CD4-positive, alpha-beta T cell treated with Interferon gamma for 1 hour (primary cell): ENCODE measurements at regions not wholly inside any gene's neighbourhood (a gene's known extent, or its start where the extent isn't known, plus 50 kb on each side); places are given as distances from the start of the nearest gene placed in this dataset.
A peak's percentile ranks its signal among the peaks of the same experiment; 100 is the strongest.

ENCODE experiments used
- DNase-seq: peaks from one replicate; pipeline ENCODE4 v3.0.0-alpha.2; 2020

- no peak for DNase-seq
Observed at GRCh38 chr9:129250786-129251185, 72.7 kb upstream of the IER5L start.

GRCh38 chr9:129247285-129248153, 69.5 kb upstream of the IER5L start:
- DNase-seq: no peak

DNA sequence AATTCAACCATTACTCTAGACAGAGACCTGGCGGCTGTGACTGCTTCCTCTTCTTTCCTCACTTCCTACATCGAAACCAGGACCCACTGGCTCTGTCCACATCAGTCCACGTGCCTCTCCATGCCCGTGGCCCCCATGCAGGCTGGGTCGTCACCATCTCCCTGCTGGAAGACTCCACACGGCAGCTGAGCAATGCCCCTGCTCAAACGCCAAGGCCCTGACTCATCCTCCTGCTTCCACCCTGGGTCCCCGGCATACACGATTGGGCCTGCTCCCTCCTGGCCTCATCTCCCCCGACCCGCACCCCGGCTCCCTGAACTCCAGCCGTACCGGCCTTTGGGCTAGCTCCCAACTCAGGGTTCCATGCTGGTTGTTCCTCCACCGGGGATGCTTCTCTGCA, 67.2 kb upstream of the IER5L start:
- DNase-seq: no peak

GRCh38 chr9:129242971-129243561, 65.0 kb upstream of the IER5L start:
- DNase-seq: no peak

DNA sequence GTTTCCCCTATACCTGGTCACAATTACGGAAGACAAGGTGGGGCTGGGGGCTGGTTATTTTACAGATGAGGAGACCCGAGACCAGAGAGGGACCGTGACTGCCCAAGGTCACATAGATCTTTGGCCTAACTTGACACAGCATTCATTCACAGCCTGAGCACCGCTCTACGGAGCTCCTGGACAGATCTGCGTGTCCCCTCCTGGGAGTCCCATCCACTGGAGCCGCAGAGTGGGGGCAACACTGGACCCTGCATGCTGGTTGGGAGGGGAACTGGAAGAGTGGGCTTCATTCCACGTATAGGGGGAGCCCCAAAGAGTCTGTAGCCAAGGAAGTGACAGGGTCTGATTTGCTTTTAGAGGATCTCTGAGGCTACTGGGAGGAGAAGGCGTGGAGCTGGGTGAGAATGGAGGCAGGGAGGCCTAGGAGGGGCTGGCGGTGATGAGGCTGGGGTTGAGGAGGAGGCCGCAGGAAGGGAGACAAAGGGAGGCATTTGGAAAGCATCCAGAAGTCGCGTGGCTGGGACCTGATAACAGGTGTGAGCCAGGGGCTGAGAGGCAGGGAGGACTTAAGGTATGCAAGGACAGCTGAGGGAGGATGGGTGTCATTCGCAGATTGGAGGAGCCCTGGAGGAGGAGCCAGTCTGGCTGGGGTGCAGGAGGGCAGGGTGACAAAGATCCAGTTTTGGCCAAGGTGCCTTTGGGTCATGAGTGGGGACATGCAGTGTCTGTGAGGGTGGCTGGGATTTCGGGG, 64.3 kb upstream of the IER5L start:
- no peak for DNase-seq

GRCh38 chr9:129241725-129242124, 63.7 kb upstream of the IER5L start:
- no peak for DNase-seq

DNA sequence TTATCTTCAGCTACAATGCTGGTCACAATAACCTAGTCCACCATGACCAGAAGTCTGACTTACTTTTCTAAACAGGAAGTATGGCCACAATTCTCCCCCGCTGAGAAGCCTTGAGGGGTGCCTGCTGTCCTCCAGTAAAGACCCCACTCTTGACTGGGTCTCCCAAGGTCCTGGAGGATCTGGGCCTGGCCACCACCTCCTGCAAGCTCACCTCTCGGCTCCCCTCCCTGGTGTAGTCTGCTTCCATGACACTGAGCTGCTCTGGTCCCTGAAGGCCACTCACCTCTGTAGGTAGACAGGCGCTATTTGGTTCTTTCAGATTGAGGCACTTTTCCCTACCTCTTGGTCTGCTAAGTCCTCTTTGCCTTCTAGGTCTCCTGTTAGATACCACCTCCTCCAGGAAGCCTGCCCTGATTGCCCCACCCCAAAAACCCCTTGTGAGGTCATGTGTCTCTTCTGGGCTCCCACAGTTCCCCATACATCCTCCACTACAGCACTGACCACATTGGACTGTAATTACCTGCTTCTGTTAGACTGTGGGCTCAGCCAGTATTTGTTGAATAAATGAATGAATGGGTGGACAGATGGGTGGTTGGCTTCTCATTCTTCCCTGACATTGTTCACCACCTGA, 62.6 kb upstream of the IER5L start:
- no peak for DNase-seq

- no peak for DNase-seq
Observed at GRCh38 chr9:129239946-129240490, 62.0 kb upstream of the IER5L start.

- DNase-seq: no peak
Observed at GRCh38 chr9:129237803-129238202, 59.7 kb upstream of the IER5L start.

DNA sequence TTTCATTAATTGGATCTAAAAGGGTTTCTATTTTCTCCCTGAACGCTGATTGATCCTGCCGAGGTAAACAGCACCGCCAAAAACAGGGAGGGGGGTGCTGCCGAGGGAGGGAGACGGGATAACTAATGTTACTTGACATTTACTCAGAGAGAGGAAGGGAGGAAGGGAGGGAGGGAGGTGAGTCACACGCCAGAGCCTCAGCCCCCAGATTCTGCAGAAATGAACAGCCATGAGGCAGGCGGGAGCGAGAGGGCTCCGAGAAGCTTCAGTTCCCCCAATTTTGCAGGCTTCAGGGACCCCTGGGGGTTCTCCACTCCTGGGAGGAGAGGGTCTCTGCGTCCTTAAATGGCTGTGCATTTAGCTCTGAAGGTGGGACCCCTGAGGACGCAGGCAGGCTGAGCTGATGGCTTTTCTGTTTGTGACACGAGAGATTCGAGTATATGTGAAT, 59.1 kb upstream of the IER5L start:
- no peak for DNase-seq

- no peak for DNase-seq
Observed at GRCh38 chr9:129236441-129237145, 58.5 kb upstream of the IER5L start.

DNA sequence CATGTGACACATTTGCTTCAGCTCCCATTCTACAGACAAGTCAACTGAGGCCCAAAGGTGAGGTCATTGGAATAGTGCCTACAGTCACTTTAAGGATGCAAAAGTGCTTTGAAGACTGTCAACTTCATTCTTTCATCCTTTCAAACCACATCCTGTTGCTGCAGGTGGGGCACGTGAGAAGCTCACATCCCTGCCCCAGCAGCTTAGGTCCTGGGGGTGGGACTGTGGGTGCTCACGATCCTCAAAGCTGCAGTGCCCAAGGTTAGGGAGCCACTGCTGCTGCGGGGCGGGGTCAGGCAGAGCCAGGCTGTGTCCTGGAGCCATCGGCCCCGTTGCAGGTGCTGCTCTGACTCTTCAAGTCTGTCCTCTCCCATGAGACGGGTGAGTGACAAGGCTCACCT, 57.9 kb upstream of the IER5L start:
- peak; percentile 62 for DNase-seq

DNA sequence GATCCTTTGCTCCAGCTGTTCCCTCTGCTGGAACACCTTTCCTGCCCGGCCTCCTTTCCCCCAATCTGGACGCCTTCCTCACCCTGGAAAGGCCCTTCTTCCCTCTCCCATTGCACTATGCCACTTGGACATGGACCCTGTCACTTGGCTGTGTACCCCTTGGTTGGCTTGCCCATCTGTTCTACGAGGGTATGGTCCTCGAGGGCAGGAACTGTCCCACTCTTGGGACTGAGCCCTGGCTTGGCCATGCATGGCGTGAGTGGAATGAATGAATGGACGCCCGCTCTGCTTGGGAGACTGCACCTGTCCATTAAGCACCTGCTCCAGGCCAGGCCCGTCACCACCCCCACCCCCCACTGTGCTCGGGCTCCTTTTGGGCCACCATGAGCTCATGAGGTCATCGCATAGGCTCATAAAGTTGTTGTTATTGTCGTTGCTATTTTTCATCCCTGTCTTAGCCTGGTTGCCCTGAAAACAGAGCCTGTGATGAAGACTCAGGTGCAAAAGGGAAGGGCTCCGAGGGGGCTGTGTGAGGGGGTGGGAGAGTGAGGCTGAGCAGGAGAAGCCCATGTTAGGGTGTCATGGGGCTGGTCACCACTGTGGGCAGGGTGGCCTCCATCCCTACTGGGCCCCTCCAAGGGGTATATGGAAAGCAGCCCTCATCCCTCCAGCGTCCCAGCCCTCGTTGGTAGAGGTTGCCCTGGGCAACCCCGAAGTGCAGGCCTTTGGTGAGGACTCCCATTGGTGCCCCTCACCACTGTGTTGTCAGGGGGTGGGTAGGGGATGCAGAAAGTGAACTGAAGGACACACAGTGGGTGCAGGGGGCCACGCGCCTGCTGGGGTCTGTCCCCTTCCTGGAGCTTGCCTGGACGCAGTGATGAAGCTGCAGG, 57.2 kb upstream of the IER5L start:
- DNase-seq: no peak

DNA sequence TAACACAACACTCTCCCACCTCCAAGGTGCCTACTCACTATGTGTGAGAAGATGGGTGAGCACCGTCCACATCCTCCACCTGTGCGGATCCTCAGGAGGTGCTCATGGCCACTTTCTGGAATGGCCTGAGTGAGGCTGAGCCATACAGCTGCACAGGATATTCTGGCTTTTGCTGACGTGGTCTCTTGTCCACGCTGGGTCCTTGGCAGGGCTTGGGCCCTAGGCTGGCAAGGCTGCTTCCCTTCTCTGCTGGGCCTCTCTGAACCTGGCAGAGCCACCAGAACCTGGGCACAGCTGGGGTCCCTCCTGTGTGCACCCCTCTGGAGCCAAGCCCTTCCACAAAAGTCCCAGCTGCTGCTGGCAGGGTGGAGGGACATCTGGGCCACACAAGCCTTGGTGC, 56.4 kb upstream of the IER5L start:
- DNase-seq: no peak

DNA sequence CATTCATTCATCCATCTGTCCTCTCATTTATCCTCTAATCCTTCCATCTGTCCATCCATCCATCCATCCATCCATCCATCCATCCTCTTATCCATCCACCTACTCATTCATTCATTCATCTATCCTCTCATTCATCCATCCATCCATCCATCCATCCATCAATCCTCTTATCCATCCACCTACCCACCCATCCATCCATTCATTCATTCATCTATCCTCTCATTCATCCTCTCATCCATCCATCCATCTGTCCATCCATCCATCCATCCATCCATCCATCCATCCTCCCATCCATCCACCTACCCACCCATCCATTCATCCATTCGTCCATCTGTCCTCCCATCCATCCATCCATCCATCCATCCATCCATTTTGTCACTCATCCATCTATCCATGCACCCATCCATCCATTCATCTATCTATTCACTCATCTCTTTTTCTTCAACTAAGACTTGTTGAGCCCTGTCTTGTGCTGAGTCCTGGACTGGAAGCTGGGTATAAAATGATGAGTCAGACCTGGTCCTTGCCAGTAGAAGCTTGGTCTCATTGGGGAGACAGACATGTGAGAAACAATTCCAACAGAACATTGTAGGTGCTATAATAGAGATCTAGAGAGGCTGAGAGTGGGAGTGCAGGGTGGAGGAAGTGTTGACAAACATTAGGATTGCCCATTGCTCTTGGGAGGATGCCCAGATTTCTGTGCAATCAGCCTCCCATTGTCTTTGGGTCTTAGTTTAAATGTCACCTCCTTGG, 55.0 kb upstream of the IER5L start:
- no peak for DNase-seq

- no peak for DNase-seq
Observed at GRCh38 chr9:129231759-129232158, 53.7 kb upstream of the IER5L start.

DNA sequence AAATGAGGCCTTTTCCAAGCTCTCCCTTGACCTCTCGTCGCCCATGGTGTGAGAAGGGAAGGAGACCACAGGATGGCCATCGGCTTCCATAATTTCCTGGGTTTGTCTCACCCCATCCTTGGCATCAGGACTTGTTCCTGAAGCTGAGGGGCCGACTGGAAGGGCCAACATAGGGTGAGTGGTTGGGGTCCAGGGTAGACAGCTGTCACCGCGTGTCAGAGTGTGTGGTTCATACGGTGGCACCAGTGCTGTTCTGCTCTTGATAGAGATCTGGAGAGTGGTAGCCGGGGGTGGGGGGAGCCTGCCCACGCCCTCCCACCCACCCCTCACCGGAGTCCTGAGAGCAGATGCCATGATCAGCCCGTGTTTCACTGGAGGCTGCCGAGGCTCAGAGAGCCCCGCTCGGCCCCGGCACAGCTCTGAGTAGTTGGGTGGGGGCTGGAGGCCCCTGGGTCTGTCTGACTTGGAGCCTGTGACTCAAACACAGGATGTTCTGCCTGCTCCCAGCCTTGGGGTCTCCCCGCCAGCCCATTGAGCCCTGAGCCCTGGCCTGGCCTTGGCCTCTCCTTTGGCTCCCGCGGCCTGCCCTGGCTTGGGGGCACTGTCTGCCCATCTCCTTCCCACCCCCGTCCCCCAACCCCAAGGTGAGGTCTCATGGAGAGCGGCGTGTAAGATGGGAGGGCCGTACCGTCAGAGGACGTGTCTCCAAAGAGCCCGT, 53.1 kb upstream of the IER5L start:
- DNase-seq: no peak

GRCh38 chr9:129230302-129230701, 52.2 kb upstream of the IER5L start:
- no peak for DNase-seq
